Keratinocyte (primary cell): ENCODE measurements at regions not wholly inside any gene's neighbourhood (a gene's known extent, or its start where the extent isn't known, plus 50 kb on each side); places are given as distances from the start of the nearest gene placed in this dataset.
"Not testable (repeated sequence)": the region's sequence is repeated elsewhere in the genome, so short reads cannot be mapped to it uniquely, and the experiment has no call there.

ENCODE experiments used
- DNase-seq: peaks from one replicate; pipeline ENCODE4 v3.0.0-alpha.2; 2011; ENCODE audit warnings: low read depth, missing footprints, low spot score
- FAIRE-seq: peaks from 2 replicates; lab custom pipeline; 2011; peaks lifted over from hg19 to GRCh38; lab: Jason Lieb, UNC
- H2AFZ ChIP-seq: 2 replicates; pipeline ENCODE4 v1.6.0; 2012; ENCODE audit warnings: low read length, control low read depth, inconsistent platforms; ENCODE audit not compliant: control insufficient read depth
- H3K27ac ChIP-seq: 2 replicates; pipeline ENCODE4 v1.5.1; 2011; ENCODE audit warnings: low read length; ENCODE audit not compliant: control insufficient read depth, insufficient read depth
- H3K27me3 ChIP-seq: 3 replicates; pipeline ENCODE4 v1.6.0; 2011; ENCODE audit warnings: low read length; ENCODE audit not compliant: control insufficient read depth, insufficient read depth; ENCODE audit errors: extremely low read depth
- H3K36me3 ChIP-seq, 2 experiments: 2 replicates in 1 of 2; 3 replicates in 1 of 2; pipeline ENCODE4 v1.5.1; 2011; ENCODE audit warnings: low read length in 2 of 2, mild to moderate bottlenecking in 1 of 2; ENCODE audit not compliant: control insufficient read depth in 2 of 2, insufficient read depth in 2 of 2; ENCODE audit errors: extremely low read depth in 1 of 2
- H3K4me1 ChIP-seq: 3 replicates; pipeline ENCODE4 v1.5.1; 2011; ENCODE audit warnings: low read length; ENCODE audit not compliant: control insufficient read depth, insufficient read depth; ENCODE audit errors: extremely low read depth
- H3K4me2 ChIP-seq: 3 replicates; pipeline ENCODE4 v1.6.0; 2011; ENCODE audit warnings: low read depth, low read length; ENCODE audit not compliant: control insufficient read depth, insufficient read depth; ENCODE audit errors: extremely low read depth
- H3K4me3 ChIP-seq, 3 experiments: fragments of 200-600 bp in 1 of 3; sonication (generic) in 1 of 3; 2 replicates in 2 of 3; 3 replicates in 1 of 3; pipeline ENCODE4 v1.5.1; 2011 to 2016; ENCODE audit warnings: low read length in 3 of 3, mild to moderate bottlenecking in 3 of 3, control low read depth in 2 of 3, inconsistent platforms in 1 of 3, low read depth in 1 of 3, mixed read lengths in 1 of 3, mixed run types in 1 of 3, moderate library complexity in 1 of 3; ENCODE audit not compliant: control insufficient read depth in 2 of 3, insufficient read depth in 2 of 3; ENCODE audit errors: extremely low read depth in 1 of 3
- H3K79me2 ChIP-seq: 2 replicates; pipeline ENCODE4 v1.6.0; 2012; ENCODE audit warnings: low read length; ENCODE audit not compliant: control insufficient read depth, insufficient read depth
- H3K9ac ChIP-seq: 3 replicates; pipeline ENCODE4 v1.6.0; 2011; ENCODE audit warnings: low read length; ENCODE audit not compliant: control insufficient read depth, insufficient read depth; ENCODE audit errors: extremely low read depth
- H3K9me1 ChIP-seq: 3 replicates; pipeline ENCODE4 v1.6.0; 2011; ENCODE audit warnings: low read length; ENCODE audit not compliant: control insufficient read depth, insufficient read depth; ENCODE audit errors: extremely low read depth
- H3K9me3 ChIP-seq: 2 replicates; pipeline ENCODE4 v1.5.1; 2012; ENCODE audit warnings: low read depth, low read length; ENCODE audit not compliant: control insufficient read depth
- H4K20me1 ChIP-seq: 3 replicates; pipeline ENCODE4 v1.6.0; 2011; ENCODE audit warnings: low read length; ENCODE audit not compliant: control insufficient read depth, insufficient read depth; ENCODE audit errors: extremely low read depth
- CTCF ChIP-seq, 3 experiments: IDR thresholded peaks in 1 of 3; conservative IDR thresholded peaks in 1 of 3; optimal IDR thresholded peaks in 1 of 3; 2 replicates in 2 of 3; 3 replicates in 1 of 3; pipeline versions ENCODE3 to v1.5.1; 2011; ENCODE audit warnings: low read length in 3 of 3, mild to moderate bottlenecking in 3 of 3, moderate library complexity in 2 of 3, control low read depth in 1 of 3, inconsistent platforms in 1 of 3; ENCODE audit not compliant: insufficient read depth in 2 of 3; ENCODE audit errors: extremely low read depth in 1 of 3
- EZH2 ChIP-seq: IDR thresholded peaks from one replicate; pipeline ENCODE4 v1.6.1; 2012; ENCODE audit warnings: inconsistent platforms, mild to moderate bottlenecking, low read length, moderate library complexity
- dilution Hi-C: fragments of 300-500 bp; cut with MboI; formaldehyde crosslinking; loops from one replicate; pipeline ENCODE4 v1.7.0; 2020; ENCODE audit warnings: low sequenced_read_pairs; ENCODE audit not compliant: extremely low pct_ligation_motif_present

- H3K9me3 ChIP-seq, H3K36me3 ChIP-seq, H2AFZ ChIP-seq, H3K27me3 ChIP-seq, H3K27ac ChIP-seq, H3K4me3 ChIP-seq, DNase-seq, H3K4me2 ChIP-seq, H3K4me1 ChIP-seq, H3K79me2 ChIP-seq, FAIRE-seq, H3K9ac ChIP-seq, H3K9me1 ChIP-seq, dilution Hi-C loops, H4K20me1 ChIP-seq: not testable (repeated sequence)
Observed at GRCh38 chr10:78345515-78345914, 311.9 kb downstream of the RPS24 start.

GRCh38 chr10:78346721-78347120, 313.1 kb downstream of the RPS24 start:
- Histone ChIP-seq H3K79me2 (no peaks in the 10 kb centered on the region), H3K36me3 (no peaks in the 10 kb centered on the region), H3K4me1 (no peaks in the 10 kb centered on the region), H3K4me3 (no peak overlapping the region), H3K27me3 (peaks cover 5% of the 10 kb centered on the region), H3K4me2 (no peak overlapping the region), H4K20me1 (no peaks in the 10 kb centered on the region), H3K9ac (no peak overlapping the region), H2AFZ (no peak overlapping the region), H3K27ac (no peak overlapping the region), H3K9me1 (no peaks in the 10 kb centered on the region), H3K9me3 (no peaks in the 10 kb centered on the region)
- dilution Hi-C loops: no loop called here
- DNase-seq (no peak), FAIRE-seq (no peak)
- TF ChIP-seq EZH2 (no peak), CTCF (optimal IDR thresholded peaks at IDR 0.05 in 1 of 3, IDR thresholded peaks at IDR 0.05 in 1 of 3, conservative IDR thresholded peaks at IDR 0.05 in 1 of 3; ENCODE audit: extremely low read depth in 1 of 3, insufficient read depth in 2 of 3, low read length in 3 of 3) (no peak)

GRCh38 chr10:78348411-78349164, 314.9 kb downstream of the RPS24 start:
- H3K79me2 ChIP-seq: no peaks in the 10 kb centered on the region
- no peaks in the 10 kb centered on the region for H3K9me3 ChIP-seq
- no peaks in the 10 kb centered on the region for H3K9me1 ChIP-seq
- DNase-seq: no peak
- no peak overlapping the region for H3K4me2 ChIP-seq
- no peak for TF ChIP-seq EZH2
- no peak for TF ChIP-seq CTCF (optimal IDR thresholded peaks at IDR 0.05 in 1 of 3, IDR thresholded peaks at IDR 0.05 in 1 of 3, conservative IDR thresholded peaks at IDR 0.05 in 1 of 3; ENCODE audit: extremely low read depth in 1 of 3, insufficient read depth in 2 of 3, low read length in 3 of 3)
- H4K20me1 ChIP-seq: no peaks in the 10 kb centered on the region
- no peaks in the 10 kb centered on the region for H3K27me3 ChIP-seq
- H2AFZ ChIP-seq: no peak overlapping the region
- dilution Hi-C loops: no loop called here
- no peak overlapping the region for H3K27ac ChIP-seq
- H3K4me3 ChIP-seq: no peak overlapping the region
- no peak overlapping the region for H3K9ac ChIP-seq
- H3K4me1 ChIP-seq: no peaks in the 10 kb centered on the region
- no peak for FAIRE-seq
- H3K36me3 ChIP-seq: no peaks in the 10 kb centered on the region
